Transverse colon (tissue), 3 donors: ENCODE measurements at regions not wholly inside any gene's neighbourhood (a gene's known extent, or its start where the extent isn't known, plus 50 kb on each side); places are given as distances from the start of the nearest gene placed in this dataset.

Experiments
- CTCF ChIP-seq, 5 experiments: fragments of 200-600 bp in 3 of 5; fragments of 450-650 bp in 2 of 5; sonication (generic) in 3 of 5; IDR thresholded peaks; 1 replicate in 2 of 5; 2 replicates in 3 of 5; pipeline ENCODE4 v1.5.1; 2016 to 2017; ENCODE audit warnings: antibody characterized with exemption in 5 of 5, inconsistent platforms in 3 of 5, mild to moderate bottlenecking in 2 of 5, moderate library complexity in 1 of 5
- POLR2A ChIP-seq: fragments of 450-650 bp; IDR thresholded peaks from one replicate; pipeline ENCODE4 v1.6.1; 2016; ENCODE audit warnings: antibody characterized with exemption, mild to moderate bottlenecking, moderate library complexity

- no peak for TF ChIP-seq CTCF (IDR thresholded peaks at IDR 0.05)
- no peak for TF ChIP-seq POLR2A
These were observed 406.8 kb downstream of the STIM2 start for GRCh38 chr4:27267339-27267969.
